ENCODE measurements at regions not wholly inside any gene's neighbourhood (a gene's known extent, or its start where the extent isn't known, plus 50 kb on each side); places are given as distances from the start of the nearest gene placed in this dataset.

GRCh38 chr9:81855538-81855937, 72.7 kb upstream of the SPATA31D4 start:
- SMC1A ChIA-PET (ENCODE audit: uncharacterized antibody, unreplicated experiment): no interaction called here
- in situ Hi-C loops (cut with MboI): no loop called here
- no peak for FAIRE-seq
- H3K4me3 ChIP-seq: no peak overlapping the region
- no peaks in the 10 kb centered on the region for H3K27me3 ChIP-seq (replicated peaks in 1 of 2; ENCODE audit: control insufficient read depth in 2 of 2, insufficient read depth in 2 of 2, low read length in 1 of 2)
- H2AFZ ChIP-seq (ENCODE audit: control insufficient read depth, low read depth, low read length): no peak overlapping the region
- RAD21 ChIA-PET (ENCODE audit: unreplicated experiment): no interaction called here
- H4K20me1 ChIP-seq (ENCODE audit: control insufficient read depth, insufficient read depth): no peaks in the 10 kb centered on the region
- CTCF ChIA-PET: no interaction called here
- BruUV-seq (replicated peaks): no TSS peak
- TF ChIP-seq PRDM15 (CRISPR knock-in tag; IDR thresholded peaks at IDR 0.05) (no peak), FOXM1 (IDR thresholded peaks at IDR 0.05; ENCODE audit: low read depth, low read length) (no peak), STAT3 (IDR thresholded peaks at IDR 0.05; ENCODE audit: low read depth, low read length) (no peak), MAX (IDR thresholded peaks at IDR 0.05; ENCODE audit: low read depth, low read length) (no peak), BMI1 (IDR thresholded peaks at IDR 0.05; ENCODE audit: borderline replicate concordance) (no peak), MEF2A (IDR thresholded peaks at IDR 0.05; ENCODE audit: insufficient read depth, low read depth, low read length) (no peak), NR2C1 (IDR thresholded peaks at IDR 0.05) (no peak), NR2C2 (IDR thresholded peaks at IDR 0.05; ENCODE audit: borderline replicate concordance, control insufficient read depth, insufficient read length, low read depth) (no peak), CBX3 (IDR thresholded peaks at IDR 0.05; ENCODE audit: borderline replicate concordance, low read depth) (no peak), NFIC (IDR thresholded peaks at IDR 0.05; ENCODE audit: low read depth, low read length) (no peak)
- H3K4me1 ChIP-seq (ENCODE audit: control insufficient read depth, insufficient read depth, low read length): no peaks in the 10 kb centered on the region
- intact Hi-C loops (cut with micrococcal nuclease; ENCODE audit: unreplicated experiment): no loop called here
- WGBS (ENCODE audit: insufficient coverage, insufficient replicate concordance, low lambda C conversion rate, missing lambda C conversion rate): 39% methylated on average over 2 of the region's 2 CpGs
- H3K4me2 ChIP-seq (ENCODE audit: control insufficient read depth, insufficient read depth): no peak overlapping the region
- H3K36me3 ChIP-seq (ENCODE audit: control insufficient read depth in 2 of 2, insufficient read depth in 2 of 2, low read length in 1 of 2): no peaks in the 10 kb centered on the region
- H3K27ac ChIP-seq (ENCODE audit: control insufficient read depth, insufficient read depth): no peak overlapping the region
- ATAC-seq: no peak
- no peaks in the 10 kb centered on the region for H3K9me3 ChIP-seq (replicated peaks; ENCODE audit: control insufficient read depth, insufficient read depth, low read length)
- H3K9ac ChIP-seq (ENCODE audit: control insufficient read depth, insufficient read depth, low read length): no peak overlapping the region
- POLR2A ChIA-PET: no interaction called here
- DNase-seq (ENCODE audit: low read depth, low spot score): no peak
- H3K79me2 ChIP-seq (ENCODE audit: control insufficient read depth, insufficient read depth, low read length): no peaks in the 10 kb centered on the region
